ACC112 (cell line): ENCODE measurements at regions not wholly inside any gene's neighbourhood (a gene's known extent, or its start where the extent isn't known, plus 50 kb on each side); places are given as distances from the start of the nearest gene placed in this dataset.
"Not testable (repeated sequence)": the region's sequence is repeated elsewhere in the genome, so short reads cannot be mapped to it uniquely, and the experiment has no call there.

Source experiments
- H2AFZ ChIP-seq: fragments of 200-600 bp; sonication (generic); one replicate; pipeline ENCODE4 v1.6.0; 2017; ENCODE audit warnings: antibody characterized with exemption, low read length; ENCODE audit not compliant: unreplicated experiment
- H3K27ac ChIP-seq: fragments of 200-600 bp; sonication (generic); 2 replicates; pipeline ENCODE4 v1.5.1; 2014; ENCODE audit warnings: low read depth, mild to moderate bottlenecking, antibody characterized with exemption, low read length, moderate library complexity
- H3K27me3 ChIP-seq: fragments of 200-600 bp; sonication (generic); 2 replicates; pipeline ENCODE4 v1.6.1; 2014; ENCODE audit warnings: mild to moderate bottlenecking, antibody characterized with exemption, low read length, moderate library complexity, mixed read lengths; ENCODE audit not compliant: insufficient read depth
- H3K36me3 ChIP-seq: fragments of 200-600 bp; sonication (generic); 2 replicates; pipeline ENCODE4 v1.6.1; 2016; ENCODE audit warnings: mild to moderate bottlenecking, antibody characterized with exemption, low read length, moderate library complexity, mixed read lengths; ENCODE audit not compliant: insufficient read depth
- H3K4me1 ChIP-seq: fragments of 200-600 bp; sonication (generic); one replicate; pipeline ENCODE4 v1.6.1; 2016; ENCODE audit warnings: low read length, mixed read lengths; ENCODE audit not compliant: insufficient read depth, unreplicated experiment, control insufficient read depth
- H3K4me3 ChIP-seq: fragments of 200-600 bp; sonication (generic); 2 replicates; pipeline ENCODE4 v1.5.1; 2014; ENCODE audit warnings: mild to moderate bottlenecking, low read depth, low read length
- H3K79me2 ChIP-seq: fragments of 200-600 bp; sonication (generic); one replicate; pipeline ENCODE4 v1.6.0; 2016; ENCODE audit warnings: low read length; ENCODE audit not compliant: control insufficient read depth, unreplicated experiment, insufficient read depth

- Histone ChIP-seq H3K4me3 (no peak overlapping the region), H3K36me3 (no peaks in the 10 kb centered on the region), H3K27me3 (no peaks in the 10 kb centered on the region), H2AFZ (no peak overlapping the region), H3K4me1 (no peaks in the 10 kb centered on the region), H3K27ac (no peak overlapping the region), H3K79me2 (no peaks in the 10 kb centered on the region)
Measured at GRCh38 chr3:20395692-20396091, 209.7 kb upstream of the SGO1 start.

- no peaks in the 10 kb centered on the region for H3K4me1 ChIP-seq
- H3K27ac ChIP-seq, result no peak overlapping the region
- H3K27me3 ChIP-seq, result no peaks in the 10 kb centered on the region
- H3K36me3 ChIP-seq, result no peaks in the 10 kb centered on the region
- H3K4me3 ChIP-seq, result no peak overlapping the region
- no peaks in the 10 kb centered on the region for H3K79me2 ChIP-seq
- no peak overlapping the region for H2AFZ ChIP-seq
Measured at GRCh38 chr3:20394243-20394642, 208.2 kb upstream of the SGO1 start.

GRCh38 chr3:20391644-20392043, 205.6 kb upstream of the SGO1 start:
- H3K4me3 ChIP-seq, result no peak overlapping the region
- H2AFZ ChIP-seq, result no peak overlapping the region
- no peaks in the 10 kb centered on the region for H3K79me2 ChIP-seq
- no peaks in the 10 kb centered on the region for H3K27me3 ChIP-seq
- H3K27ac ChIP-seq, result no peak overlapping the region
- no peaks in the 10 kb centered on the region for H3K4me1 ChIP-seq
- no peaks in the 10 kb centered on the region for H3K36me3 ChIP-seq

GRCh38 chr3:20388971-20389370, 203.0 kb upstream of the SGO1 start:
- H3K36me3 ChIP-seq, result no peaks in the 10 kb centered on the region

GRCh38 chr3:20380295-20380694, 194.3 kb upstream of the SGO1 start:
- no peaks in the 10 kb centered on the region for H3K36me3 ChIP-seq
- H3K27ac ChIP-seq, result no peak overlapping the region
- no peaks in the 10 kb centered on the region for H3K27me3 ChIP-seq
- no peaks in the 10 kb centered on the region for H3K79me2 ChIP-seq
- no peaks in the 10 kb centered on the region for H3K4me1 ChIP-seq
- no peak overlapping the region for H2AFZ ChIP-seq
- no peak overlapping the region for H3K4me3 ChIP-seq

More at GRCh38 chr3:20388971-20389370, 203.0 kb upstream of the SGO1 start:
- Histone ChIP-seq H2AFZ (no peak overlapping the region), H3K4me3 (no peak overlapping the region), H3K27me3 (no peaks in the 10 kb centered on the region), H3K79me2 (no peaks in the 10 kb centered on the region), H3K4me1 (no peaks in the 10 kb centered on the region), H3K27ac (no peak overlapping the region)

- Histone ChIP-seq H2AFZ (no peak overlapping the region), H3K27me3 (no peaks in the 10 kb centered on the region), H3K4me1 (no peaks in the 10 kb centered on the region)
Measured at GRCh38 chr3:20378315-20378714, 192.3 kb upstream of the SGO1 start.

GRCh38 chr3:20376665-20377217, 190.7 kb upstream of the SGO1 start:
- Histone ChIP-seq H3K79me2 (no peaks in the 10 kb centered on the region), H3K4me1 (no peaks in the 10 kb centered on the region), H3K4me3 (no peak overlapping the region), H3K36me3 (no peaks in the 10 kb centered on the region), H3K27ac (no peak overlapping the region), H3K27me3 (no peaks in the 10 kb centered on the region), H2AFZ (no peak overlapping the region)

More at GRCh38 chr3:20378315-20378714, 192.3 kb upstream of the SGO1 start:
- Histone ChIP-seq H3K4me3 (no peak overlapping the region), H3K36me3 (no peaks in the 10 kb centered on the region), H3K27ac (no peak overlapping the region), H3K79me2 (no peaks in the 10 kb centered on the region)

- no peak overlapping the region for H3K4me3 ChIP-seq
- no peaks in the 10 kb centered on the region for H3K79me2 ChIP-seq
- no peak overlapping the region for H3K27ac ChIP-seq
- no peak overlapping the region for H2AFZ ChIP-seq
- no peaks in the 10 kb centered on the region for H3K27me3 ChIP-seq
- H3K36me3 ChIP-seq, result no peaks in the 10 kb centered on the region
- H3K4me1 ChIP-seq, result no peaks in the 10 kb centered on the region
Measured at GRCh38 chr3:20375302-20375701, 189.3 kb upstream of the SGO1 start.

GRCh38 chr3:20370273-20371063, 184.5 kb upstream of the SGO1 start:
- not testable (repeated sequence) for H2AFZ ChIP-seq, H3K27me3 ChIP-seq, H3K4me3 ChIP-seq, H3K4me1 ChIP-seq, H3K79me2 ChIP-seq, H3K36me3 ChIP-seq, H3K27ac ChIP-seq

GRCh38 chr3:20361000-20361399, 175.0 kb upstream of the SGO1 start:
- H2AFZ ChIP-seq, result no peak overlapping the region
- H3K27me3 ChIP-seq, result 0 out of 2 replicates have a peak, but pooled peaks cover 5% of the 10 kb centered on the region
- H3K79me2 ChIP-seq, result no peaks in the 10 kb centered on the region
- H3K4me3 ChIP-seq, result no peak overlapping the region
- H3K4me1 ChIP-seq, result no peaks in the 10 kb centered on the region
- no peak overlapping the region for H3K27ac ChIP-seq
- no peaks in the 10 kb centered on the region for H3K36me3 ChIP-seq

GRCh38 chr3:20353286-20353685, 167.3 kb upstream of the SGO1 start:
- Histone ChIP-seq H3K4me1 (no peaks in the 10 kb centered on the region), H2AFZ (no peak overlapping the region), H3K27ac (no peak overlapping the region), H3K79me2 (no peaks in the 10 kb centered on the region), H3K4me3 (no peak overlapping the region), H3K27me3 (no peaks in the 10 kb centered on the region), H3K36me3 (no peaks in the 10 kb centered on the region)
